ENCODE measurements at regions not wholly inside any gene's neighbourhood (a gene's known extent, or its start where the extent isn't known, plus 50 kb on each side); places are given as distances from the start of the nearest gene placed in this dataset.
"Not testable (repeated sequence)": the region's sequence is repeated elsewhere in the genome, so short reads cannot be mapped to it uniquely, and the experiment has no call there.

- no peak overlapping the region for H3K27ac ChIP-seq (ENCODE audit: low read length)
- no peak for ATAC-seq
- BruUV-seq (replicated peaks) = no TSS peak
- DNase-seq (ENCODE audit: low read depth, low spot score) = no peak
- H3K27me3 ChIP-seq (ENCODE audit: control insufficient read depth, insufficient read depth, low read length) = no peaks in the 10 kb centered on the region
- no peaks in the 10 kb centered on the region for H3K36me3 ChIP-seq (ENCODE audit: control insufficient read depth, insufficient read depth, low read length)
- no peaks in the 10 kb centered on the region for H3K9me3 ChIP-seq (ENCODE audit: control insufficient read depth, insufficient read depth, low read depth, low read length)
- intact Hi-C loops (cut with micrococcal nuclease; ENCODE audit: unreplicated experiment) = no loop called here
- TF ChIP-seq REST (IDR thresholded peaks at IDR 0.05; ENCODE audit: insufficient read depth in 1 of 2, low read depth in 2 of 2, low read length in 1 of 2) = no peak
- no peak for TF ChIP-seq CTCF (IDR thresholded peaks at IDR 0.05)
- no peak for TF ChIP-seq SIN3A (IDR thresholded peaks at IDR 0.05; ENCODE audit: borderline replicate concordance, insufficient read depth, low read depth, low read length)
- no peak for TF ChIP-seq TCF7L2 (IDR thresholded peaks at IDR 0.05; ENCODE audit: low read depth, low read length)
- TF ChIP-seq POLR2AphosphoS5 (IDR thresholded peaks at IDR 0.05; ENCODE audit: low read depth, low read length) = no peak
- POLR2A ChIA-PET = no interaction called here
- no peak overlapping the region for H3K4me3 ChIP-seq (ENCODE audit: low read depth in 2 of 2, low read length in 2 of 2)
- CTCF ChIA-PET = no interaction called here
- in situ Hi-C loops (cut with HindIII; ENCODE audit: low pct_unique_long_range_greater_than_20kb, low sequenced_read_pairs) = no loop called here
- no peaks in the 10 kb centered on the region for H3K4me1 ChIP-seq (ENCODE audit: control insufficient read depth, insufficient read depth, low read length)
Observed at GRCh38 chr6:122886481-122886880, 97.4 kb downstream of the SMPDL3A start.

DNA sequence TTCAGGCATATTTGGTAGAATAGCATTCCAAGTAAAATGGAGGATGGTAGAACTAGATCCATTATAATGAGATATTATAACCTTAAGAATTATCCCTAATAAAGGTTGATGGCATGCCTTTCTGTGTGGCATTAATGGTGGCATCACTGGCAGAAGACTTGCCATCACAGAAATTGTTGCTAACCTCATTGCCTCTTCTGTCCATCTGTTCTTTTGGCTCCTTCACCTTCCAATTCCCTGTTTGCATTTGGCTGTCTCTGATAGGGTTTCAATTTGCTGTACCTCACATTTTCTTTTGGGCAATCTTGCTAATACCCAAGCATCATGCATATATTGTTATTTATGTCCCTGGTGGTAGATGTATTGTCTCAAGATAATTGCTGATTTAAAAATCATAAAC, 98.9 kb downstream of the SMPDL3A start:
- no TSS peak for BruUV-seq (replicated peaks)
- ChIA-PET POLR2A (no interaction called here), CTCF (no interaction called here)
- in situ Hi-C loops (cut with HindIII; ENCODE audit: low pct_unique_long_range_greater_than_20kb, low sequenced_read_pairs) (no loop called here), intact Hi-C loops (cut with micrococcal nuclease; ENCODE audit: unreplicated experiment) (no loop called here)
- Histone ChIP-seq H3K4me1 (ENCODE audit: control insufficient read depth, insufficient read depth, low read length) (no peaks in the 10 kb centered on the region), H3K4me3 (ENCODE audit: low read depth in 2 of 2, low read length in 2 of 2) (no peak overlapping the region), H3K9me3 (ENCODE audit: control insufficient read depth, insufficient read depth, low read depth, low read length) (no peaks in the 10 kb centered on the region), H3K27me3 (ENCODE audit: control insufficient read depth, insufficient read depth, low read length) (no peaks in the 10 kb centered on the region), H3K27ac (ENCODE audit: low read length) (no peak overlapping the region), H3K36me3 (ENCODE audit: control insufficient read depth, insufficient read depth, low read length) (no peaks in the 10 kb centered on the region)
- ATAC-seq = no peak
- TF ChIP-seq REST (IDR thresholded peaks at IDR 0.05; ENCODE audit: insufficient read depth in 1 of 2, low read depth in 2 of 2, low read length in 1 of 2) (no peak), TCF7L2 (IDR thresholded peaks at IDR 0.05; ENCODE audit: low read depth, low read length) (no peak), POLR2AphosphoS5 (IDR thresholded peaks at IDR 0.05; ENCODE audit: low read depth, low read length) (no peak), CTCF (IDR thresholded peaks at IDR 0.05) (no peak), SIN3A (IDR thresholded peaks at IDR 0.05; ENCODE audit: borderline replicate concordance, insufficient read depth, low read depth, low read length) (no peak)
- no peak for DNase-seq (ENCODE audit: low read depth, low spot score)

- in situ Hi-C loops (cut with HindIII; ENCODE audit: low pct_unique_long_range_greater_than_20kb, low sequenced_read_pairs); DNase-seq (ENCODE audit: low read depth, low spot score); H3K4me3 ChIP-seq (ENCODE audit: low read depth in 2 of 2, low read length in 2 of 2); H3K4me1 ChIP-seq (ENCODE audit: control insufficient read depth, insufficient read depth, low read length); H3K9me3 ChIP-seq (ENCODE audit: control insufficient read depth, insufficient read depth, low read depth, low read length); POLR2A ChIA-PET; H3K27me3 ChIP-seq (ENCODE audit: control insufficient read depth, insufficient read depth, low read length); H3K27ac ChIP-seq (ENCODE audit: low read length); ATAC-seq; H3K36me3 ChIP-seq (ENCODE audit: control insufficient read depth, insufficient read depth, low read length); BruUV-seq (replicated peaks); CTCF ChIA-PET; intact Hi-C loops (cut with micrococcal nuclease; ENCODE audit: unreplicated experiment): not testable (repeated sequence)
Observed at GRCh38 chr6:122888680-122889079, 99.6 kb downstream of the SMPDL3A start.
